ENCODE measurements at regions not wholly inside any gene's neighbourhood (a gene's known extent, or its start where the extent isn't known, plus 50 kb on each side); places are given as distances from the start of the nearest gene placed in this dataset.
"Not testable (repeated sequence)": the region's sequence is repeated elsewhere in the genome, so short reads cannot be mapped to it uniquely, and the experiment has no call there.

DNA sequence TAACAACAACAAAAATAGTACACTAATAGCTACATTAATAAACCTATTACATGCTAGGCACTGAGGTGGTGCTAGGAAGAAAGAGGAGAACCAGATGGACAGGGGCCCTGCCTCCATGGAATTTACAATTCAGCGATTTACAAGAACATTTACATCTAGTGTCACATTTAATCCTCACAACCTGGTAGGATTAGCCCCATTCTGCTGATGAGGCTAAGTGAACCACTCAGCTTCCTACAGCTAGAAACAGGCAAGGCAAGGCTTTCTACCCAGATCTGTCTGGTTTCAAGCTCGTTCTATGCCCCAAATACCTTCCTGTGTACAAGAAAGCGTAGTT is 368.4 kb downstream of the BUD13 start:
- no peak for ATAC-seq

GRCh38 chr11:116403794-116404461 is 368.9 kb downstream of the BUD13 start:
- ATAC-seq: no peak

- no peak for ATAC-seq
Observed at GRCh38 chr11:116400081-116400480, 372.7 kb downstream of the BUD13 start.

- ATAC-seq: no peak
Observed at GRCh38 chr11:116397602-116398084, 375.1 kb downstream of the BUD13 start.

GRCh38 chr11:116396331-116396730 is 376.5 kb downstream of the BUD13 start:
- no peak for ATAC-seq

DNA sequence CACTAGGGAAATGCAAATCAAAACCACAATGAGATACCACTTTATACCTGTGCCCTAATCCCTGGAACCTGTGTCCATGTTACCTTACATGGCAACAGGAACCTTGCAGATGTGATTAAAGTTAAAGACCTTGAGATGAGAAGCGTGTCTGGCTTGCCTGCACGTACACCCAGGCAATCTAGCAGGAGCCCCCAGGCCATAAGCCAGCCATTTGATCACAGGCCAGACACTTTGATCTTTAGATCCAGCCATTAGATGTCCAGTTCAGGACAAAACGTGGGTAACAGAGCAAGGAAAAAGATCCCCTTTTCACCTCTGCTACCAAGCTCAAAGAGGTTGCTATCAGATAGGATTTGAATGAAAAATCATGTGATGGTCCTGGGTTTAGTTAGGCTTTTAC is 378.8 kb downstream of the BUD13 start:
- ATAC-seq: no peak

DNA sequence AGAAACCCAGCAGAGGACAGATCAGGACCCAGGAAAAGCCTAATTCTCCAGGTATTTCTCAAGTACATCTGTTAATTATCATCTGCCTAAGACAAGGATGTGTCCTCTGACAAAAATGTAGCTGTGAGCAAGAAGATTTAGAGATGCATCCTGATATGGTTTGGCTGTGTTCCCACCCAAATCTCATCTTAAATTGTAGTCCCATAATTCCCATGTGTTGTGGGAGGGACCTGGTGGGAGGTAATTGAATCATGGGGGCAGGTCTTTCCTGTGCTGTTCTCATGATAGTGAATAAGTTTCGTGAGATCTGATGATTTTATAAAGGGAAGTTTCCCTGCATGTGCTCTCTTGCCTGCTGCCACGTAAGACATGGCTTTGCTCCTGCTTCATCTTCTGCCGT is 381.8 kb downstream of the BUD13 start:
- no peak for ATAC-seq

DNA sequence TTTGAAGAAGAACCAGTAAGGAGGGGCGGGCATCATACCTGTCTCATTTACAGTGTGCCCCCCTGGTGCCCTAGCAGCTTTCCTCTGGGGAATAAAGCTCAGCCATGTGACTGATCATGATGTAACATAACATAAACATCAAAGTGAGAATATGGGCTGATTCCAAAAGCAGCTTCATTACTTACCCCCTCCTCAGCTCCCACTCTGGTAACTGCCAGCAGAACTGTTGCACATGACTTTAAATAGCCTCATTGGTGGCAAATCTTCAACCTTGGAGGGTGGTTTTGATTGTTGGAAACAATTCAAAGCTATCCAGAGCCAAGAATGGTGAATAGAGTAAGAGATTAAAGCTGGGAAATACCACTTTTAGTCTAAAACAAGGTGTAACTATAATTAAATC is 384.6 kb downstream of the BUD13 start:
- no peak for ATAC-seq

GRCh38 chr11:116387641-116388040 is 385.1 kb downstream of the BUD13 start:
- ATAC-seq: no peak

- ATAC-seq: peak; percentile 58
Observed at GRCh38 chr11:116386118-116386699, 386.6 kb downstream of the BUD13 start.

GRCh38 chr11:116384876-116385275 is 387.9 kb downstream of the BUD13 start:
- ATAC-seq: no peak

- ATAC-seq: no peak
Observed at GRCh38 chr11:116384407-116384806, 388.4 kb downstream of the BUD13 start.

DNA sequence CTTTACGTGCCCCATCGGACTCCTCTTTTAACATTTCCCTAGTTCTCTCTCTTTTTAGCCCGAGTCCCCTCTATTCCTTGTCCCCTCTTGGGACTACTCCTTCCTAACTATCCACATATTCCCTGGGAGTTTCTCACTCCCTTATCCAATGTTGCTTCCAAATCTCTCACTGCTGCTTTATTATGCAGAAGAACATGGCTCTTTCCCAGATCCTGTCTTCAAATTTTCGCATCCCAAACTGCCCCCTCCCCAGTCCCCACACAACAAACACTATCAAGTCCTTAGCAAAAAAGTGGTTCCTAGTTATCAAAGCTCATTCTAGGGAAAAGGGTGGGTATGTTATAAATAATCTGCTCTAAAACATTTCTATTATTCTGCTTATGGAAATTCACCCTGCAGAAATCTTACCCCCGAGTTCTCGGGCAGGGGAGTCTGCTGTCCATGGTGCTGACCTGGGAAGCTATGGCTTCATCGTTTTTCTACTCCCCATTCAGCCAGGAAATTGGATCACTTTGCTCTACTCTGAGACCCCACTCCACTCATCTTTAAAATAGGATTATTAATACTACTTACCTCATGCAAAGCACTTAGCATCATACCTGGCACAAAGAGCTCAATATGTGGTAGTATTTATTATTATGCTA is 393.5 kb downstream of the BUD13 start:
- ATAC-seq: no peak

DNA sequence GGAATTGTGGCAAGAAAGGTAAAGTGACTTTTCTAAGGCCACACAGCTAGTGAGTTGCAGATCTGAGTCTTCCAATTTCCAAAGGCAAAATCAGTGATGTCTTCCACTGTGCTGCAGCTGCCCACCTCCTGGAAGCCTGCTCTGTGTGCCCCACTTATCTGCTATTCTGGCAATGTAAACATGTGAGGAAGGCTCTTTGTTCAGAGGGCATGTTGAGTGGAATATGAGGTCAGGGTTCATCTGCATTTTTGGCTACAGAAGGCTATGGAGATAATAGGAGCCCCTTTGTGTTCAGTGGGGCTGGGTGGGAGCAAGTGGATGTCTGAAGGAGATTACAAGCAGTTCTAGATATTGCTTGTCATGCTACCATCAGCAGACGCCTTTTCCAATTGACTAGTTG is 396.2 kb downstream of the BUD13 start:
- ATAC-seq: no peak

DNA sequence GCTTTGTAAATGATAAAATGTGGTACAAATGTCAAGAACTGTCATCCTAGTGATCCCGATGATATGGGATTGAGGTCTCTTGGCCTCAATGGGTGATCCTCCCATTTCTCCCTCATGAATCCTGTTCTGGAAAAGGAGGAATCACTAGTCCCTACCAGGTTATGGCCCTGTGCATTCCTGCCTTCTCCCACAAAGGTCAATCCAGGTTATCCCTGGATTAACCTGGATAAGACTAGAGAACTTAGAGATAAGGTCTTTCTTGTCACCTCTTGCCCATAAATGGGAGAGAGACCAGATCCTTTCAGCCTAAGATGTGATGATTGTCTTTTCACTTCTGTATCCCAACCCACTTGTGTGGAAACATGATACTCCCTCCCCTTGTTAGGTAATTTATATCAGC is 396.7 kb downstream of the BUD13 start:
- no peak for ATAC-seq

GRCh38 chr11:116375221-116375620 is 397.6 kb downstream of the BUD13 start:
- ATAC-seq: no peak

DNA sequence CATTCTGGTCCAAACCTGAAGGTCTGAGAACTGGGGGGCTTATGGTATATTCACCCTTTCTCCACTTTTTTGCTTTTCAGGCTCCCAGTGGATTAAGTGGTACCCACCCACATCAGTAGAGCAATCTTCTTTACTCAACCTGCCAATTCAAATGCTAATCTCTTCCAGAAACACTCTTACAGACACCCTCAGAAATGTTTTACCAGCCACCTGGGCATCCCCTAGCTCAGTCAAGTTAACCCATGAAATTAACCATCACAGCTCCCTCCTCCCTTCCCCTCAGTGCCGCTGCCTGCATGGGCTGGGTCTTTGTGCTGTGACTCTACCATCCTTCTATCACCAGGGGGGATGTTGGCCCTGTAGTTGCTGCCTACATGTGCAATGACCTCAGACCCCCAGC is 398.7 kb downstream of the BUD13 start:
- ATAC-seq: no peak

GRCh38 chr11:116373104-116373944 is 399.5 kb downstream of the BUD13 start:
- no peak for ATAC-seq

DNA sequence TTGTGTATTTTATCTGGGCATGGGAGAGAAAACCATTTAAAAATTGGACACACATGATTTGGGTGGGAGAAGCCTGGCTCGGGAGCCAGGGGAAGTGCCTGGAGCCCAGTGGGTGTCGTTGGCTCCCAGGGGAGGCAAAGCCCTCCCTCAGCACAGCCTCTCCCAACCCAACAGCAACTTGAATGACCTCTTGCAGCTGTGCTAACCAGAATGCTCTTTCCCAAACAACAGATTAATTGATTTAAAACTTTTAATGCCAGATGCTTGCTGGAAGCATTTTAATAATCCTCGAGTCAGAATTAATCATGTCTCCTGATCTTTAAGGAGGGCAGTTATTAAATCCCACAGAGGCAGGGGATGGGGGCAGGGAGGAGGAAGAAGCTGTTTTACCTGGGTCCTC is 401.6 kb downstream of the BUD13 start:
- no peak for ATAC-seq

- no peak for ATAC-seq
Observed at GRCh38 chr11:116368784-116369183, 404.0 kb downstream of the BUD13 start.

DNA sequence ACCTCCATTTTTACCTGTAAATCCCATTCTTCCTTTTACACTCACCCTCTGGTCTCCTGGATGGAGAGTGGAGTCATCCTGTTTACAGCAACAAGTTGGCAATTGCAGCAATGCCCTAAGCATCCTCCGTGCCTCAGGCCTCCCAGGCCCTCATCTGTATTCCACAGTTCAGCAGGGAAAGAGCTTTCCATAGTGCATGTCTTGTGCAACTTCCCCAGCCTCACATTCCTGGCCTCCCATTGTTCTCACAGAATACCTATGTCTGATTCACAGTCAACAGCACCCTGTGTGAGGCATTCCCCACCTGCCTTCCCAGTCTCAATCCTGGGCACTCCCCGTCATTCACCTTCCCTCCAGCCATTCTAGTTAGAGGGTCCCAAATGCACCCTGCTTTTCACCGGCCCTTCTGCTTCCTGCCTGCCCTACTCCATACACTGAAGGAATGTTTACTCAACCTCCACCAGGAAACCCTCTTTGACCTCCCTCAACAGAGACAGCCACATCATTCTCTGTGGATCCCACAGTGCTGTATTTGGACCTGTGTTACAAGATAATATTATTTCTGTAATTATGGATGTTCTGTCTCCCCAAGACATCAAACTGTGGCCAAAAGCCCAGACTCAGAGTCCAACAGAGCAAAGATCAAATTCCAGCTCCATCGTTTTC is 405.7 kb downstream of the BUD13 start:
- ATAC-seq: peak; percentile 20

GRCh38 chr11:116366451-116366850 is 406.3 kb downstream of the BUD13 start:
- ATAC-seq: no peak

DNA sequence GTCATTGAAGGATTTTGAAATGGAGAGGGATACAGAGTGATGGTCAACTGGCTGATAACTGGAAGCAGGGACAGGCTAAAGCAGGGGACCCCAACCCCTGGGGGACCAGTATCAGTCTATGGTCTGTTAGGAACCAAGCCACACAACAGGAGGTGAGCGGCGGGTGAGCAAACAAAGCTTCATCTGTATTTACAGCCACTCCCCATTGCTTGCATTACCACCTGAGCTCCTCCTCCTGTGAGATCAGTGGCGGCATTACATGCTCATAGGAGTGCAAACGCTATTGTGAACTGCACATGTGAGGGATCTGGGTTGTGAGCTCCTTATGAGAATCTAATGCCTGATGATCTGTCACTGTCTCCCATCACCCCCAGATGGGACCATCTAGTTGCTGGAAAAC is 407.9 kb downstream of the BUD13 start:
- not testable (repeated sequence) for ATAC-seq
